GM12878 (cell line): ENCODE measurements at regions not wholly inside any gene's neighbourhood (a gene's known extent, or its start where the extent isn't known, plus 50 kb on each side); places are given as distances from the start of the nearest gene placed in this dataset.

ENCODE experiments used
- ATAC-seq: fragments of 200-7000 bp; cut with Tn5 transposase; 3 replicates; pipeline ENCODE4 v1.9.1; 2020; ENCODE audit warnings: mild to moderate bottlenecking, moderate library complexity
- BruUV-seq: library from RNA; stranded (reverse); fragments of 400-500 nt; replicated peaks from 2 replicates; lab custom pipeline; 2021; lab: Mats Ljungman, UMichigan
- CTCF ChIA-PET: fragments of 300-600 bp; sonication (Branson Sonifier 250); formaldehyde crosslinking; extraction: SDS; loops from one replicate; lab custom pipeline; 2021; ENCODE audit warnings: inconsistent platforms; lab: Yijun Ruan, JAX
- POLR2A ChIA-PET: fragments of 350-600 bp; formaldehyde crosslinking; extraction: SDS; loops from one replicate; lab custom pipeline; 2021; ENCODE audit warnings: inconsistent platforms; lab: Charles Lee
- RAD21 ChIA-PET: fragments of 300-600 bp; sonication (Branson Sonifier 250); formaldehyde crosslinking; loops from one replicate; lab custom pipeline; 2023; ENCODE audit warnings: antibody characterized with exemption; ENCODE audit not compliant: unreplicated experiment; lab: Charles Lee
- SMC1A ChIA-PET: fragments of 300-600 bp; sonication (Branson Sonifier 250); formaldehyde crosslinking; loops from one replicate; lab custom pipeline; 2023; ENCODE audit not compliant: unreplicated experiment, uncharacterized antibody; lab: Charles Lee
- DNase-seq: peaks from one replicate; pipeline ENCODE4 v3.0.0-alpha.2; 2011; ENCODE audit warnings: low read depth, low spot score
- FAIRE-seq: peaks from 3 replicates; lab custom pipeline; 2011; peaks lifted over from hg19 to GRCh38; lab: Jason Lieb, UNC
- H2AFZ ChIP-seq: 2 replicates; pipeline ENCODE4 v1.6.0; 2011; ENCODE audit warnings: low read depth, low read length, control low read depth; ENCODE audit not compliant: control insufficient read depth
- H3K27ac ChIP-seq: 2 replicates; pipeline ENCODE4 v1.5.1; 2011; ENCODE audit warnings: control low read depth; ENCODE audit not compliant: control insufficient read depth, insufficient read depth
- H3K27me3 ChIP-seq, 2 experiments: replicated peaks in 1 of 2; 2 replicates each; pipeline versions ENCODE4 v1.6.0 to v1.6.1; 2011; ENCODE audit warnings: low read length in 1 of 2; ENCODE audit not compliant: control insufficient read depth in 2 of 2, insufficient read depth in 2 of 2
- H3K36me3 ChIP-seq, 2 experiments: 2 replicates each; pipeline ENCODE4 v1.5.1; 2011; ENCODE audit warnings: low read length in 1 of 2; ENCODE audit not compliant: control insufficient read depth in 2 of 2, insufficient read depth in 2 of 2
- H3K4me1 ChIP-seq: 2 replicates; pipeline ENCODE4 v1.6.1; 2011; ENCODE audit warnings: mild to moderate bottlenecking, low read length, moderate library complexity, mixed read lengths; ENCODE audit not compliant: control insufficient read depth, insufficient read depth
- H3K4me2 ChIP-seq: 2 replicates; pipeline ENCODE4 v1.6.0; 2011; ENCODE audit warnings: control low read depth; ENCODE audit not compliant: control insufficient read depth, insufficient read depth
- H3K4me3 ChIP-seq: fragments of 200-600 bp; sonication (generic); 2 replicates; pipeline ENCODE4 v1.5.1; 2016
- H3K79me2 ChIP-seq: 2 replicates; pipeline ENCODE4 v1.6.0; 2011; ENCODE audit warnings: low read length; ENCODE audit not compliant: control insufficient read depth, insufficient read depth
- H3K9ac ChIP-seq: 2 replicates; pipeline ENCODE4 v1.8.0; 2011; ENCODE audit warnings: low read length, control low read depth, mixed read lengths; ENCODE audit not compliant: control insufficient read depth, insufficient read depth
- H3K9me3 ChIP-seq: replicated peaks from 3 replicates; pipeline ENCODE4 v1.5.1; 2011; ENCODE audit warnings: mild to moderate bottlenecking, low read length; ENCODE audit not compliant: control insufficient read depth, insufficient read depth
- H4K20me1 ChIP-seq: 2 replicates; pipeline ENCODE4 v1.6.0; 2011; ENCODE audit not compliant: control insufficient read depth, insufficient read depth
- BRCA1 ChIP-seq: IDR thresholded peaks from 2 replicates; pipeline ENCODE4 v1.6.1; 2011; ENCODE audit warnings: low read depth, low read length, improper control_type of control experiment
- EGR1 ChIP-seq, 2 experiments: IDR thresholded peaks; 1 replicate in 1 of 2; 2 replicates in 1 of 2; pipeline ENCODE4 v1.6.1; 2011 to 2012; ENCODE audit warnings: low read depth in 2 of 2, low read length in 2 of 2, borderline replicate concordance in 1 of 2, mild to moderate bottlenecking in 1 of 2, moderate library complexity in 1 of 2
- EP300 ChIP-seq, 2 experiments: fragments of 150-350 bp in 1 of 2; IDR thresholded peaks; 2 replicates each; pipeline ENCODE4 v1.6.1; 2011 to 2012; ENCODE audit warnings: low read depth in 2 of 2, low read length in 2 of 2, borderline replicate concordance in 1 of 2, improper control_type of control experiment in 1 of 2, inconsistent platforms in 1 of 2; ENCODE audit not compliant: control insufficient read depth in 1 of 2
- EZH2 ChIP-seq: IDR thresholded peaks from 2 replicates; pipeline ENCODE4 v1.6.1; 2012; ENCODE audit warnings: low read depth, mild to moderate bottlenecking, control low read depth, inconsistent platforms, low read length, borderline replicate concordance; ENCODE audit not compliant: control insufficient read depth
- GATAD2B ChIP-seq: fragments of 450-650 bp; conservative IDR thresholded peaks from 2 replicates; pipeline ENCODE4 v1.6.1; 2017; ENCODE audit warnings: low read depth, mild to moderate bottlenecking, moderate library complexity
- KLF5 ChIP-seq: fragments of 450-650 bp; IDR thresholded peaks from 2 replicates; pipeline ENCODE4 v1.6.1; 2014; ENCODE audit warnings: mild to moderate bottlenecking; ENCODE audit not compliant: partially characterized antibody
- NFXL1 ChIP-seq: fragments of 450-650 bp; IDR thresholded peaks from 2 replicates; pipeline ENCODE4 v1.6.1; 2017; ENCODE audit warnings: antibody characterized with exemption, mild to moderate bottlenecking, borderline replicate concordance
- RB1 ChIP-seq: fragments of 450-650 bp; formaldehyde crosslinking; IDR thresholded peaks from 2 replicates; pipeline ENCODE4 v1.6.1; 2017; ENCODE audit warnings: mild to moderate bottlenecking, borderline replicate concordance
- SMAD5 ChIP-seq: IDR thresholded peaks from 2 replicates; pipeline ENCODE4 v1.6.1; 2016; ENCODE audit warnings: antibody characterized with exemption, low read depth
- WGBS: methylation state at CpG from one replicate; pipeline ENCODE4 v1.1.6; 2016; ENCODE audit warnings: low lambda C conversion rate; ENCODE audit not compliant: insufficient replicate concordance, insufficient coverage; ENCODE audit errors: missing lambda C conversion rate; 5-methylcytosine and 5-hydroxymethylcytosine counted together
- in situ Hi-C: fragments of 300-500 bp; cut with MboI; formaldehyde crosslinking; loops from 9 replicates; pipeline ENCODE4 v1.14.3; 2018; ENCODE audit warnings: mixed read lengths
- intact Hi-C: fragments of 100-400 bp; cut with micrococcal nuclease; formaldehyde crosslinking; loops from one replicate; pipeline ENCODE4 v1.14.2; 2022; ENCODE audit not compliant: unreplicated experiment
- TF ChIP-seq, protein P1 (sequence below): fragments of 450-650 bp; IDR thresholded peaks from 2 replicates; pipeline ENCODE4 v1.6.1; 2016; ENCODE audit warnings: mild to moderate bottlenecking
- TF ChIP-seq, protein P2 (sequence below): fragments of 150-350 bp; IDR thresholded peaks from 2 replicates; pipeline ENCODE4 v1.6.1; 2016; ENCODE audit warnings: low read depth, low read length
- TF ChIP-seq, protein P3 (sequence below): IDR thresholded peaks from 2 replicates; pipeline ENCODE4 v1.6.1; 2012; ENCODE audit warnings: low read length, inconsistent platforms
- TF ChIP-seq, protein P4 (sequence below): fragments of 450-650 bp; IDR thresholded peaks from 2 replicates; pipeline ENCODE4 v1.6.1; 2017; ENCODE audit warnings: mild to moderate bottlenecking, moderate library complexity

DNA sequence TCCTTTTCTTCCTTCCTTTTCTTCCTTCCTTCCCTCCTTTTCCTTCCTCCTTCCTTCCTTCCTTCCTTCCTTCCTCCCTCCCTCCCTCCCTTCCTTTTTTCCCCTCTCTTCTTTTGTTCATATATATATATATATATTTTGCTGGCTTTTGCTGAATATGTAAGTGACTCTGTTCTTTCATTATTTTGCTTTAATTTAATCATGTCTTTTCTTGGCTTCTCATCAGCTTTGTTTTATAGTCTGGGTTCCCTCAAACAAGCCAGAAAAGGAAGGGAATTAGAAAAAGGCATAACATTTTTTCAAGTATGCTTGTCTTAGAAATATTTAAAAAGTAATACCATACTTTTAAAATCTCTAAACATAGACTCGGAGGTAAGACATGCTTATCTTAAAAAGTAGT is 219.9 kb upstream of the ATXN7L3B start:
- Histone ChIP-seq H3K27me3 (no peaks in the 10 kb centered on the region), H3K36me3 (no peaks in the 10 kb centered on the region), H3K79me2 (no peaks in the 10 kb centered on the region), H3K9ac (no peak overlapping the region), H3K4me3 (no peak overlapping the region), H3K27ac (no peak overlapping the region), H3K9me3 (no peaks in the 10 kb centered on the region), H3K4me1 (no peaks in the 10 kb centered on the region), H4K20me1 (no peaks in the 10 kb centered on the region), H3K4me2 (no peak overlapping the region), H2AFZ (no peak overlapping the region)
- TF ChIP-seq, protein P1, sequence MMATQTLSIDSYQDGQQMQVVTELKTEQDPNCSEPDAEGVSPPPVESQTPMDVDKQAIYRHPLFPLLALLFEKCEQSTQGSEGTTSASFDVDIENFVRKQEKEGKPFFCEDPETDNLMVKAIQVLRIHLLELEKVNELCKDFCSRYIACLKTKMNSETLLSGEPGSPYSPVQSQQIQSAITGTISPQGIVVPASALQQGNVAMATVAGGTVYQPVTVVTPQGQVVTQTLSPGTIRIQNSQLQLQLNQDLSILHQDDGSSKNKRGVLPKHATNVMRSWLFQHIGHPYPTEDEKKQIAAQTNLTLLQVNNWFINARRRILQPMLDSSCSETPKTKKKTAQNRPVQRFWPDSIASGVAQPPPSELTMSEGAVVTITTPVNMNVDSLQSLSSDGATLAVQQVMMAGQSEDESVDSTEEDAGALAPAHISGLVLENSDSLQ = no peak
- no peak for TF ChIP-seq EZH2
- no peak for TF ChIP-seq BRCA1
- TF ChIP-seq KLF5 = no peak
- TF ChIP-seq RB1 = no peak
- TF ChIP-seq, protein P2, sequence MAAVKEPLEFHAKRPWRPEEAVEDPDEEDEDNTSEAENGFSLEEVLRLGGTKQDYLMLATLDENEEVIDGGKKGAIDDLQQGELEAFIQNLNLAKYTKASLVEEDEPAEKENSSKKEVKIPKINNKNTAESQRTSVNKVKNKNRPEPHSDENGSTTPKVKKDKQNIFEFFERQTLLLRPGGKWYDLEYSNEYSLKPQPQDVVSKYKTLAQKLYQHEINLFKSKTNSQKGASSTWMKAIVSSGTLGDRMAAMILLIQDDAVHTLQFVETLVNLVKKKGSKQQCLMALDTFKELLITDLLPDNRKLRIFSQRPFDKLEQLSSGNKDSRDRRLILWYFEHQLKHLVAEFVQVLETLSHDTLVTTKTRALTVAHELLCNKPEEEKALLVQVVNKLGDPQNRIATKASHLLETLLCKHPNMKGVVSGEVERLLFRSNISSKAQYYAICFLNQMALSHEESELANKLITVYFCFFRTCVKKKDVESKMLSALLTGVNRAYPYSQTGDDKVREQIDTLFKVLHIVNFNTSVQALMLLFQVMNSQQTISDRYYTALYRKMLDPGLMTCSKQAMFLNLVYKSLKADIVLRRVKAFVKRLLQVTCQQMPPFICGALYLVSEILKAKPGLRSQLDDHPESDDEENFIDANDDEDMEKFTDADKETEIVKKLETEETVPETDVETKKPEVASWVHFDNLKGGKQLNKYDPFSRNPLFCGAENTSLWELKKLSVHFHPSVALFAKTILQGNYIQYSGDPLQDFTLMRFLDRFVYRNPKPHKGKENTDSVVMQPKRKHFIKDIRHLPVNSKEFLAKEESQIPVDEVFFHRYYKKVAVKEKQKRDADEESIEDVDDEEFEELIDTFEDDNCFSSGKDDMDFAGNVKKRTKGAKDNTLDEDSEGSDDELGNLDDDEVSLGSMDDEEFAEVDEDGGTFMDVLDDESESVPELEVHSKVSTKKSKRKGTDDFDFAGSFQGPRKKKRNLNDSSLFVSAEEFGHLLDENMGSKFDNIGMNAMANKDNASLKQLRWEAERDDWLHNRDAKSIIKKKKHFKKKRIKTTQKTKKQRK = no peak
- TF ChIP-seq EP300 (IDR thresholded peaks at IDR 0.05; ENCODE audit: borderline replicate concordance in 1 of 2, control insufficient read depth in 1 of 2, low read depth in 2 of 2, low read length in 2 of 2) = no peak
- TF ChIP-seq, protein P3, sequence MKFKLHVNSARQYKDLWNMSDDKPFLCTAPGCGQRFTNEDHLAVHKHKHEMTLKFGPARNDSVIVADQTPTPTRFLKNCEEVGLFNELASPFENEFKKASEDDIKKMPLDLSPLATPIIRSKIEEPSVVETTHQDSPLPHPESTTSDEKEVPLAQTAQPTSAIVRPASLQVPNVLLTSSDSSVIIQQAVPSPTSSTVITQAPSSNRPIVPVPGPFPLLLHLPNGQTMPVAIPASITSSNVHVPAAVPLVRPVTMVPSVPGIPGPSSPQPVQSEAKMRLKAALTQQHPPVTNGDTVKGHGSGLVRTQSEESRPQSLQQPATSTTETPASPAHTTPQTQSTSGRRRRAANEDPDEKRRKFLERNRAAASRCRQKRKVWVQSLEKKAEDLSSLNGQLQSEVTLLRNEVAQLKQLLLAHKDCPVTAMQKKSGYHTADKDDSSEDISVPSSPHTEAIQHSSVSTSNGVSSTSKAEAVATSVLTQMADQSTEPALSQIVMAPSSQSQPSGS = no peak
- TF ChIP-seq GATAD2B = no peak
- TF ChIP-seq SMAD5 = no peak
- TF ChIP-seq EGR1 (IDR thresholded peaks at IDR 0.05; ENCODE audit: borderline replicate concordance in 1 of 2, low read depth in 2 of 2, low read length in 2 of 2) = no peak
- TF ChIP-seq, protein P4, sequence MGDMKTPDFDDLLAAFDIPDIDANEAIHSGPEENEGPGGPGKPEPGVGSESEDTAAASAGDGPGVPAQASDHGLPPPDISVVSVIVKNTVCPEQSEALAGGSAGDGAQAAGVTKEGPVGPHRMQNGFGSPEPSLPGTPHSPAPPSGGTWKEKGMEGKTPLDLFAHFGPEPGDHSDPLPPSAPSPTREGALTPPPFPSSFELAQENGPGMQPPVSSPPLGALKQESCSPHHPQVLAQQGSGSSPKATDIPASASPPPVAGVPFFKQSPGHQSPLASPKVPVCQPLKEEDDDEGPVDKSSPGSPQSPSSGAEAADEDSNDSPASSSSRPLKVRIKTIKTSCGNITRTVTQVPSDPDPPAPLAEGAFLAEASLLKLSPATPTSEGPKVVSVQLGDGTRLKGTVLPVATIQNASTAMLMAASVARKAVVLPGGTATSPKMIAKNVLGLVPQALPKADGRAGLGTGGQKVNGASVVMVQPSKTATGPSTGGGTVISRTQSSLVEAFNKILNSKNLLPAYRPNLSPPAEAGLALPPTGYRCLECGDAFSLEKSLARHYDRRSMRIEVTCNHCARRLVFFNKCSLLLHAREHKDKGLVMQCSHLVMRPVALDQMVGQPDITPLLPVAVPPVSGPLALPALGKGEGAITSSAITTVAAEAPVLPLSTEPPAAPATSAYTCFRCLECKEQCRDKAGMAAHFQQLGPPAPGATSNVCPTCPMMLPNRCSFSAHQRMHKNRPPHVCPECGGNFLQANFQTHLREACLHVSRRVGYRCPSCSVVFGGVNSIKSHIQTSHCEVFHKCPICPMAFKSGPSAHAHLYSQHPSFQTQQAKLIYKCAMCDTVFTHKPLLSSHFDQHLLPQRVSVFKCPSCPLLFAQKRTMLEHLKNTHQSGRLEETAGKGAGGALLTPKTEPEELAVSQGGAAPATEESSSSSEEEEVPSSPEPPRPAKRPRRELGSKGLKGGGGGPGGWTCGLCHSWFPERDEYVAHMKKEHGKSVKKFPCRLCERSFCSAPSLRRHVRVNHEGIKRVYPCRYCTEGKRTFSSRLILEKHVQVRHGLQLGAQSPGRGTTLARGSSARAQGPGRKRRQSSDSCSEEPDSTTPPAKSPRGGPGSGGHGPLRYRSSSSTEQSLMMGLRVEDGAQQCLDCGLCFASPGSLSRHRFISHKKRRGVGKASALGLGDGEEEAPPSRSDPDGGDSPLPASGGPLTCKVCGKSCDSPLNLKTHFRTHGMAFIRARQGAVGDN = no peak
- TF ChIP-seq NFXL1 = no peak
- ChIA-PET SMC1A (no interaction called here), CTCF (interaction anchor here (1.3 to 1.6 kb wide), 2 partner anchors 97 to 206 kb away, joined by 3 to 4 read pairs; no protein-coding TSS in a partner anchor), POLR2A (no interaction called here), RAD21 (interaction anchor here (1.0 kb wide), 1 partner anchor 47 kb away, joined by 3 read pairs; no protein-coding TSS in a partner anchor)
- in situ Hi-C loops (no loop called here), intact Hi-C loops (no loop called here)
- WGBS = 35% methylated on average over 1 of the region's 1 CpG
- FAIRE-seq (no peak), DNase-seq (no peak), ATAC-seq (no peak)
- no TSS peak for BruUV-seq
